ENCODE measurements at regions not wholly inside any gene's neighbourhood (a gene's known extent, or its start where the extent isn't known, plus 50 kb on each side); places are given as distances from the start of the nearest gene placed in this dataset.

DNA sequence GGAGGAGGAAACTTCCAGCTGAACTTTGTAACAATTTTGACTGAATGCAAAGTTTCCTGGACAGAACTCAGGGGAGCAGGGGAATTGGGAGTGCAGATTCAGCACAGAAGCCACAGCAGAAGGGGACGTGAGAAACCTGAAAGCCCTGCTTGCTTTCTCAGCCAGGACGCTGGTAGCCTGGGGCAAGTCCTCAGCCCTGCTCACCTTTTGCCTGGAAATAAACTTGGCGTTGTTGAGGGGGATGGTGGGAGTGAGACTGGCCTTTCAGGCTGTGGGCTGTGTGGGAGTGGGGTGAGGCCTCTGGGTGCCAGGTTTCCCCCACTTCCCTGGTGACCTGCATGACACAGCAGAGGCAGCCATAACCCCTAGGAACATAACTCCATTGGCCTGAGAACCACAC lies 238.1 kb upstream of the HS3ST5 start:
- Histone ChIP-seq H3K4me2 (ENCODE audit: insufficient read depth, low read length) (no peak overlapping the region), H3K36me3 (ENCODE audit: control insufficient read depth in 2 of 2, extremely low read depth in 1 of 2, insufficient read depth in 2 of 2, low read length in 2 of 2) (no peaks in the 10 kb centered on the region), H3K4me3 (replicated peaks in 1 of 3; ENCODE audit: insufficient read depth in 1 of 3, low read depth in 1 of 3, low read length in 3 of 3) (no peak overlapping the region), H3K9me1 (replicated peaks; ENCODE audit: control insufficient read depth, extremely low read depth, insufficient read depth, low read length) (no peaks in the 10 kb centered on the region), H3K4me1 (ENCODE audit: control insufficient read depth, extremely low read depth, insufficient read depth, low read length) (no peaks in the 10 kb centered on the region), H3K9ac (replicated peaks; ENCODE audit: extremely low read depth, insufficient read depth, low read length) (no peak overlapping the region), H3K79me2 (ENCODE audit: control insufficient read depth, insufficient read depth, low read length) (no peaks in the 10 kb centered on the region), H3K9me3 (replicated peaks; ENCODE audit: control insufficient read depth, insufficient read depth, low read length) (no peaks in the 10 kb centered on the region), H4K20me1 (replicated peaks; ENCODE audit: control insufficient read depth, extremely low read depth, insufficient read depth, low read length) (no peaks in the 10 kb centered on the region), H2AFZ (ENCODE audit: low read depth, low read length) (no peak overlapping the region), H3K27ac (ENCODE audit: insufficient read depth, low read depth, low read length) (no peak overlapping the region), H3K27me3 (ENCODE audit: control insufficient read depth in 2 of 2, insufficient read depth in 2 of 2, low read length in 2 of 2) (no peaks in the 10 kb centered on the region)
- CTCF ChIA-PET: no interaction called here
- TF ChIP-seq JUN (IDR thresholded peaks at IDR 0.05; ENCODE audit: borderline replicate concordance, insufficient read depth, insufficient read length, low read depth): no peak
- TF ChIP-seq EZH2 (IDR thresholded peaks at IDR 0.05; ENCODE audit: borderline replicate concordance, low read depth, low read length, severe bottlenecking): no peak
- no peak for TF ChIP-seq POLR2A (IDR thresholded peaks at IDR 0.05; ENCODE audit: low read depth, low read length)
- no peak for TF ChIP-seq FOS (IDR thresholded peaks at IDR 0.05; ENCODE audit: borderline replicate concordance, insufficient read depth, low read length)
- TF ChIP-seq MYC (IDR thresholded peaks at IDR 0.05; ENCODE audit: low read depth, low read length): no peak
- no peak for TF ChIP-seq CTCF (IDR thresholded peaks at IDR 0.05; ENCODE audit: extremely low read depth in 1 of 2, insufficient read depth in 1 of 2, low read depth in 1 of 2, low read length in 2 of 2)
- TF ChIP-seq, protein P1, sequence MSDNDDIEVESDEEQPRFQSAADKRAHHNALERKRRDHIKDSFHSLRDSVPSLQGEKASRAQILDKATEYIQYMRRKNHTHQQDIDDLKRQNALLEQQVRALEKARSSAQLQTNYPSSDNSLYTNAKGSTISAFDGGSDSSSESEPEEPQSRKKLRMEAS (IDR thresholded peaks at IDR 0.05; ENCODE audit: insufficient read depth, insufficient read length): no peak
- no peak for TF ChIP-seq GATA2 (IDR thresholded peaks at IDR 0.05; ENCODE audit: insufficient read depth, insufficient read length, low read depth, low read length)
- no peak for TF ChIP-seq POLR2AphosphoS5 (IDR thresholded peaks at IDR 0.05; ENCODE audit: insufficient read depth, low read depth, low read length)
- FAIRE-seq (no peak), DNase-seq (ENCODE audit: low read depth, low spot score) (no peak)
- BruUV-seq (replicated peaks): no TSS peak
- dilution Hi-C loops (cut with MboI; ENCODE audit: extremely low pct_ligation_motif_present, low sequenced_read_pairs) (no loop called here), intact Hi-C loops (cut with micrococcal nuclease) (no loop called here)
- POLR2A ChIA-PET: no interaction called here
